ENCODE measurements at regions not wholly inside any gene's neighbourhood (a gene's known extent, or its start where the extent isn't known, plus 50 kb on each side); places are given as distances from the start of the nearest gene placed in this dataset.
"Not testable (repeated sequence)": the region's sequence is repeated elsewhere in the genome, so short reads cannot be mapped to it uniquely, and the experiment has no call there.

- DNase-seq (ENCODE audit: low spot score) = no peak
Measured at GRCh38 chr20:41717483-41717882, 99.3 kb upstream of the CHD6 start.

DNA sequence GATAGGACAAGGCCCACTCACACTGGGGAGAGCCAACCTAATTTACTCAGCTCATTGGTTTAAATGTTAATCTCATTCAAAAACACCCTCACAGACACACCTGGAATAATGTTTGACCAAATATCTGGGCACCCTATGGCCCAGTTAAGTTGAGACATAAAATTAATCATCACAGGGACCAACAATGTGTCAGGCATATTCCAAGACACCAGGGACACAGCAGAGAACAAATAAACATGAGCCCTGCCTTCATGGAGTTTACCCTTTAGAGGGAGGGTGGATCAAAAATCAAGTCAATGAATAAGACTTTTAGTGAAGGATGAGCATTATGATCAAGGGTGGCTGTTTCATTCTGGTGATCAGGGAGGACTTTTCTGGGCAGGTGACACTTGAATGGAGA lies 98.7 kb upstream of the CHD6 start:
- no peak for DNase-seq (ENCODE audit: low spot score)

- no peak for DNase-seq (ENCODE audit: low spot score)
Measured at GRCh38 chr20:41716436-41716835, 98.3 kb upstream of the CHD6 start.

- no peak for DNase-seq (ENCODE audit: low spot score)
Measured at GRCh38 chr20:41715526-41715925, 97.3 kb upstream of the CHD6 start.

- no peak for DNase-seq (ENCODE audit: low spot score)
Measured at GRCh38 chr20:41714030-41714429, 95.9 kb upstream of the CHD6 start.

DNA sequence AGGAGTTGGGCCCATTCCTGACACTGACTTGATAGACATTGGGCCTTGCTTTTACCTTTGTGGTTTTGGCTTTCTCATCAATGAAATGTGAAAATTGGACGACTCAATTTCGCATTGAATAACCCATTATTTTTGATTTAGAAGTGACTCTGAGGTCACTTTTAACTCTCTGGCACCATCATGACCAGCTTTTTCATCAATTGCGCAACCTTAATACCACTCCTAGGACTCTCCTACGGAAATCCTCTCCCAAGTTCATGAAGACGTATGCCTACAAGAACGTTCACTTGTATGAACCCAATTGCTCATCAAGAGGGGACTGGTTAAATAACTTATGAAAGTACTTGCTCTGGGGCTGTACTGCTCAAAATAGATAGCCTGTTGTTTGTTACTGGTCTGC lies 86.7 kb upstream of the CHD6 start:
- no peak for DNase-seq (ENCODE audit: low spot score)

DNA sequence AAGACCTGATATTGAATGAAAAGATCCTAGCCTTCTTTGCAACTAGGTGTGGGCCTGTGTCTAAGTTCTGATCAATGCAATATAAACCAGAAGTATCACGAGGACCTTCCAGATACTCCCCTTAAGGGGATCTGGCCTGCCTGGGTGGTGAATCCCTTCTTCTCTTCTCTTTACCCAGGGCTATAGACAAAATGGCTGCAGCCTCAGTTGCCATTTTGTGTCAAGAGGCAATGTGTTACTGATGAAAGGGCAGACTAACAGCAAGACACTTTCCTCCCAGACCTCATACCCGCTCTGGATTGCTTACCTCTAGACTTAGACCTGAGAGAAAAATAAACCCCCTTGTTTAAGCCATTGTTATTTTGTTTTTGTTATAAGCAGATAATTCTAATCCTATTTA lies 84.5 kb upstream of the CHD6 start:
- no peak for DNase-seq (ENCODE audit: low spot score)

DNA sequence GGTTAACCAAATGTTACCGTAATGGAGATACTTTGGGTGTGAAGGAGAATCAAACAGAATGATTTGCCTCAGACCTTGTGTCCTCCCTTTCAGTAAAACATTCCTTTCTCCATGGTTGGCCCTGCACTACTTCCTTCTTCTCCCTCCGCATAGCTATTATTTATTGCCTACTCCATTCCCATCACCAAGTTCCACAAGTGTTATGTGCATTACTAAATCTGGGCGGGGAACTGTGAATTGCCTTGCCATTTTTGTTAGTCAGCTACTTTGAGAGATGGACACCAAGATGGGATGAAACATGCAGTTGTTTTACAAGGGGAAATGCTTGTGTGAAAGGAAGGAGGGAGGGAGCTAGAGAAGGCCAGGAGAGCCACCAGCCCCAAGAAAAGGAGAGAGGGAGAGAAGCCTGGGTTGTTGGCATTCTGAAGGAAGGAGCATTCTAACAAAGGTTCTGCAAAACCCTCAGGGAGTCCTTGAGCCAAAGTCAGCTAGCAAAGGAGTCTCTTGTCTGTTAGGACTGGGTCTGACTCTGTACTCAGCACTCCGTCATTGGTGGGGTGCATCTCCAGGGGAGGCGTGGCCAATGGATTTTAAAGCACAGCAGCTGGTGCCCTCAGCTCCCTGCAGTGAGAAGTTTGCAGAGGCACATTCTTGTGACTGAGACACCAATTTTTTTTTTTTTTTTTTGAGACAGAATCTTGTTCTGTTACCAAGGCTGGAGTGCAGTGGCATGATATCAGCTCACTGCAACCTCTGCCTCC lies 83.6 kb upstream of the CHD6 start:
- no peak for DNase-seq (ENCODE audit: low spot score)

DNA sequence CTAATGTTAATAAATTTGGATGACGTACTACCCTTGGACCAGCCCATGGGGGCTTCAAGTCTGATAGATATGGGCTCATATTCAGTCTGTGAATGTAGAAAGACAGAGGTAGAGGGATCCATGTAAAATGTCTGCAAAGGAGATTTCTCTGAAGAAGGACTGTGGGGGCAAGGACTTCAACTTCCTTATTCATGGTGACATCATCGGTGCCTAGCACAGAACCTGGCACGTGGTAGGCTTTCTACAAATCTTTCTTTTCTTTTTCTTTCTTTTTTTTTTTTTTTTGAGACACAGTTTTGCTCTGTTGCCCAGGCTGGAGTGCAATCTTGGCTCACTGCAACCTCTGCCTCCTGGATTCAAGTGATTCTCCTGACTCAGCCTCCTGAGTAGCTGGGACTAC lies 81.5 kb upstream of the CHD6 start:
- not testable (repeated sequence) for DNase-seq (ENCODE audit: low spot score)

- DNase-seq (ENCODE audit: low spot score) = peak; percentile 35
Measured at GRCh38 chr20:41697861-41698559, 79.8 kb upstream of the CHD6 start.

- DNase-seq (ENCODE audit: low spot score) = no peak
Measured at GRCh38 chr20:41696428-41696827, 78.3 kb upstream of the CHD6 start.

GRCh38 chr20:41694796-41695195 lies 76.6 kb upstream of the CHD6 start:
- DNase-seq (ENCODE audit: low spot score) = no peak

DNA sequence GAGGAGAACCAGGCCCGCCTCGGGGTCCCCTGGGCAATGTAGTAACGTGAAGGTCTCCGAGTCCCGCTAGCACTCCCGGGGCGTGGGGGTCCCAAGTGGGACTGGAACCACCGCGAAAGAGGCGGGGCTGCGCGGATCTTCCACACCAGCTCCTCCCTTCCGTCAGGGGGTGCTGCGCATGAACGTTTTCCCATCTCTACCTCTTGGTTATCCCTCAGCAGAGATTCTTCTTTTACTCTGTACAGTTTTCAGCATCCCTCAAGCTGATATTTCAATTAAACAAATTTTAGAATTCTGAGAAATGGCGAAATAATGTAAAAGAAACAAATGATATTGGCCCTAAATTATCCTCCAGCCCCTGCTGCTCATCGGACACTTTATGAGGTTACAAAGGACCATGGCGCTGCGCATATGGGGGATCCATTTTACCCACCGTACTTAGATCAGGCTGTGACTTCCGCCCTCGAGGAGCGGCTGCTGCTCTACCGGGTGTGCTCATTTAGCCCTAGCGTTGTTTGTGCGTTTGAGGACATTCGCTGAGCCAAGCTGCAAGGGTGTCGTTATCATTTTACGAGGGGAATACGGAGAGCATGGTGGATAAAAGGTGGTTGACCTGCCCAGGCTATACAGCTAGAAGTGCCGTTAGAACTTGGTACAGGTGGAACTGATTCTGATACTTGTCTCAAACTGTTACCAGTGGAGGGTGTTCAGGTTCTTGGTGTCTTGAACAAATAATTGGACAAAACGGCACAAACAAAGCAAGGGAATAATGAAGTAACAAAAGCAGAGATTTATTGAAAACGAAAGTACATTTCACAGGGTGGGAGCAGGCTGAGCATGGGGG lies 75.2 kb upstream of the CHD6 start:
- DNase-seq (ENCODE audit: low spot score) = peak; percentile 94

- peak; percentile 96 for DNase-seq (ENCODE audit: low spot score)
Measured at GRCh38 chr20:41692479-41693135, 74.4 kb upstream of the CHD6 start.

DNA sequence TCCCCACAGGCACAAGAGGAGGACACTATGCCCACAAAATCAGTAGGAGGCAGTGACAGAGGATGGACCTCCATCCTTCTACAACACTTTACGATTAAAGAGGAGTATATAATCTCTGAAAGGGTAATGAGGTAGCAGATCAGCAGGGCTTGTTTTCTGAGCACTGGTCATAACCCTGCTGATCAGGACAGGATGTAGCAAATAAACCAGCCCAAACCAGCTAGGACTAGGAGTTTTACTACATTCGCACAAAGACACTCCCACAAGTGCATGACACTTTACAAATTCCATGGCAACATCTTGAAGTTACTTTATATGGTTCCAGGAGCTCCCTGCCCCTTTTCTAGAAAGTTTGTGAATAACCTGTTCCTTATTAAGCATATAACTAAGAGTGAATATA lies 73.3 kb upstream of the CHD6 start:
- DNase-seq (ENCODE audit: low spot score) = no peak

DNA sequence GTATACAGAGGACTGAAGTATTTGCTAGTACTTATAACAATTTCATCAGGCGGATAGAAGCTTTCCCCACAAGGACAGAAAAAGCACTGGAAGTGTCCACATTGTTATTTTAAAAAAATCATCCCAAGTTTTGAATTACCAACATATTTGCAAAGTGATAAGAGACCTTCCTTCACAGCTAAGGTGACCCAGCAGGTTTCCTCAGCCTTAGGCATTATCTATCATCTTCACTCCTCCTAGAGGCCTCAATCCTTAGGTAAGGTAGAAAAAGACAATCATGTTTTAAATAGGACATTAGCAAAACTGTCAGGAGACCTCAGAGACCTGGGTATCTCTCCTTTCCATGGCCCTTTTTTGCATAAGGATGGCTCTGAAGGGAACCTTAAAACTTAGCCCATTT lies 72.5 kb upstream of the CHD6 start:
- DNase-seq (ENCODE audit: low spot score) = no peak

GRCh38 chr20:41686961-41687360 lies 68.8 kb upstream of the CHD6 start:
- no peak for DNase-seq (ENCODE audit: low spot score)

DNA sequence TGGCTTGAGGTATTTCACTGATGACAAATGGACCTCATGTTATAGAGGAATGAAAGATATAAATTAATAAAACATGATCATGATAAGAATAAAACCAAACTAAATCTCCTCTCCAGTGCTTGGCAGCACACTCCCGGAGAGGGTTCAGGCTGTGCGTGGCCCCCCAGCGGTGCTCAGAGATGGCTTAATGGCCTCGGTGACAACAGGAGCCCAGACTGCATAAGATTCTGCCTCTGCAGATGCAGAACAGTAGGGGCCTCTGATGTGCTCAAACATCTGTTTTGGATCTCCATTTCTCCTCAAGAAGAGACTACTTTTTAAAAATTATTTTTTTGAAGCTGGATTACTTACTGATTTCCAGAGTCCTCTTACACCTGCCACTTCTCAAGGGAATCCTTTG lies 67.0 kb upstream of the CHD6 start:
- not testable (repeated sequence) for DNase-seq (ENCODE audit: low spot score)

GRCh38 chr20:41678799-41679198 lies 60.6 kb upstream of the CHD6 start:
- no peak for DNase-seq (ENCODE audit: low spot score)

DNA sequence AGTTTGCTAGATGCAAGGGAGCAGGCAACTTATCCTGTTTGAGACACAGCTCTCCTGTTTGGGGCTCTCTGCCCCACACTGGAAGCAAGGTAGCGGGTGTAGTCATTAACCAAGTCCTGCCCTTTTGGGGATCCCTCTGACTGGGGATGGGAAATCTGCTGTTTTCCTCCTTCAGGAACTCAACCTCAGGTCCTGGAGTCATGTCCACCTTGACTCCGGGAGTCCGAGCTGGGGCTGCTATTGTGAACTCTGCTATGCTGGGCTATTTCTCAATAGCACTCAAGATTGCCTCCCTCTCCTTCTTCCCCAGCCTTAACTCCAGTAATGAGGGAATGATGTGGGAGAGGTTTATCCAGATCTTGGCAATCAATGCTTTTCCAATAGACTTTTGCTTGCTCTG lies 54.1 kb upstream of the CHD6 start:
- no peak for DNase-seq (ENCODE audit: low spot score)

GRCh38 chr20:41671143-41671542 lies 53.0 kb upstream of the CHD6 start:
- DNase-seq (ENCODE audit: low spot score) = no peak

DNA sequence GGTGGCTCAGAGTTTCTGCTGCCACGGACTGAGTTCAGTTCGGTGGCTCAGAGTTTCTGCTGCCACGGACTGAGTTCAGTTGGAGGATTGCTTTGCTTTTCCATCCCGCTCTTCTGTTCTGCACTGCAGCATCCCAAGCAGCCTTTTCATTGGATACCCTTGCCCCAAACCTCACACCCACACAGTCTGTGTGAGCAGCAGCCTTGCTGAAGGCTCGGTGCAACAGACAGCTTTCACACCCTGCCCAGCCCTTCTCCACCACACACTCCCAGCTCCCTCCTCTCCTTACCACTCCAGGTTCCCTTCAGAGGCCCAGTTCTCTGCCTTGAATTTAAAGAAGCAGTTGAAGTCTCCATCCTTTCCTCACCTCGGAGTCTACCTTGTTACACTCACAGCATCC lies 52.5 kb upstream of the CHD6 start:
- DNase-seq (ENCODE audit: low spot score) = no peak

Data from cerebellar cortex (tissue), 1 donor.